GM08714 (cell line): ENCODE measurements at regions not wholly inside any gene's neighbourhood (a gene's known extent, or its start where the extent isn't known, plus 50 kb on each side); places are given as distances from the start of the nearest gene placed in this dataset.

Experiments used
- H3K4me3 ChIP-seq: fragments of 200-500 bp; sonication (Bioruptor generic); 2 replicates; pipeline ENCODE4 v1.5.1; 2014; ENCODE audit warnings: mild to moderate bottlenecking, low read length, inconsistent platforms
- ZNF274 ChIP-seq: IDR thresholded peaks from 2 replicates; pipeline ENCODE4 v1.6.1; 2012; ENCODE audit warnings: mild to moderate bottlenecking, low read depth, low read length

- no peak overlapping the region for H3K4me3 ChIP-seq
- no peak for TF ChIP-seq ZNF274
Measured at GRCh38 chr16:87236516-87237115, 80.6 kb downstream of the C16orf95 start.

- no peak for TF ChIP-seq ZNF274
- no peak overlapping the region for H3K4me3 ChIP-seq
Measured at GRCh38 chr16:87238361-87238715, 78.9 kb downstream of the C16orf95 start.

GRCh38 chr16:87239545-87239944, 77.6 kb downstream of the C16orf95 start:
- no peak for TF ChIP-seq ZNF274
- H3K4me3 ChIP-seq, result no peak overlapping the region

- TF ChIP-seq ZNF274, result no peak
- no peak overlapping the region for H3K4me3 ChIP-seq
Measured at GRCh38 chr16:87240211-87241136, 76.7 kb downstream of the C16orf95 start.

- H3K4me3 ChIP-seq, result no peak overlapping the region
- no peak for TF ChIP-seq ZNF274
Measured at GRCh38 chr16:87241137-87241771, 75.9 kb downstream of the C16orf95 start.

GRCh38 chr16:87243478-87243877, 73.7 kb downstream of the C16orf95 start:
- no peak overlapping the region for H3K4me3 ChIP-seq
- TF ChIP-seq ZNF274, result no peak

GRCh38 chr16:87244636-87245197, 72.5 kb downstream of the C16orf95 start:
- H3K4me3 ChIP-seq, result no peak overlapping the region
- TF ChIP-seq ZNF274, result no peak

GRCh38 chr16:87245511-87245910, 71.7 kb downstream of the C16orf95 start:
- TF ChIP-seq ZNF274, result no peak
- no peak overlapping the region for H3K4me3 ChIP-seq

- no peak for TF ChIP-seq ZNF274
- no peak overlapping the region for H3K4me3 ChIP-seq
Measured at GRCh38 chr16:87246269-87247065, 70.7 kb downstream of the C16orf95 start.

- H3K4me3 ChIP-seq, result no peak overlapping the region
- no peak for TF ChIP-seq ZNF274
Measured at GRCh38 chr16:87248714-87249113, 68.5 kb downstream of the C16orf95 start.

GRCh38 chr16:87249425-87249824, 67.8 kb downstream of the C16orf95 start:
- TF ChIP-seq ZNF274, result no peak

GRCh38 chr16:87250431-87250960, 66.7 kb downstream of the C16orf95 start:
- TF ChIP-seq ZNF274, result no peak

More at GRCh38 chr16:87249425-87249824, 67.8 kb downstream of the C16orf95 start:
- no peak overlapping the region for H3K4me3 ChIP-seq

GRCh38 chr16:87252269-87252970, 64.8 kb downstream of the C16orf95 start:
- no peak overlapping the region for H3K4me3 ChIP-seq

More at GRCh38 chr16:87250431-87250960, 66.7 kb downstream of the C16orf95 start:
- no peak overlapping the region for H3K4me3 ChIP-seq

More at GRCh38 chr16:87252269-87252970, 64.8 kb downstream of the C16orf95 start:
- TF ChIP-seq ZNF274, result no peak
